ENCODE measurements at regions not wholly inside any gene's neighbourhood (a gene's known extent, or its start where the extent isn't known, plus 50 kb on each side); places are given as distances from the start of the nearest gene placed in this dataset.
"Not testable (repeated sequence)": the region's sequence is repeated elsewhere in the genome, so short reads cannot be mapped to it uniquely, and the experiment has no call there.

GRCh38 chr2:47295131-47295980 is 73.8 kb upstream of the EPCAM start:
- no peak for DNase-seq

- DNase-seq: no peak
These were observed 75.1 kb upstream of the EPCAM start for GRCh38 chr2:47293976-47294375.

DNA sequence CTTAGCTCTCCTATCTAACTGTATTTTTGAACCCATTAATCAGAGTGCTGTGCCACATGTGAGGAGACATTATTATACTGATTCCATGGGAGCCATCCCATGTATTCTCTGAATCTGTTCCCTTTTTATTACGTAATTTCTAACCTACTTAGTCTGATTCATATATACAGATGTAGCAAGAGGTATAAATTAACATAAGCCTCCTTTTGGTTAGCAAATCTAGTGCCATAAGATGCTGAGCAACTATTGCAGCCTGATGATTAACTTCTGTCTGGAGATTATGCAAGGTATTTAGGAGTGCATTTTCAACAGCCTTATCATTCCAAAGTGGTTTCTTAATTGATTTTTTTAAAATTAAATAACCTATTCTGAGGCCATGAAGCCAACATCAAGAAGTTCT is 80.2 kb upstream of the EPCAM start:
- no peak for DNase-seq

GRCh38 chr2:47283659-47284058 is 85.5 kb upstream of the EPCAM start:
- DNase-seq: no peak

DNA sequence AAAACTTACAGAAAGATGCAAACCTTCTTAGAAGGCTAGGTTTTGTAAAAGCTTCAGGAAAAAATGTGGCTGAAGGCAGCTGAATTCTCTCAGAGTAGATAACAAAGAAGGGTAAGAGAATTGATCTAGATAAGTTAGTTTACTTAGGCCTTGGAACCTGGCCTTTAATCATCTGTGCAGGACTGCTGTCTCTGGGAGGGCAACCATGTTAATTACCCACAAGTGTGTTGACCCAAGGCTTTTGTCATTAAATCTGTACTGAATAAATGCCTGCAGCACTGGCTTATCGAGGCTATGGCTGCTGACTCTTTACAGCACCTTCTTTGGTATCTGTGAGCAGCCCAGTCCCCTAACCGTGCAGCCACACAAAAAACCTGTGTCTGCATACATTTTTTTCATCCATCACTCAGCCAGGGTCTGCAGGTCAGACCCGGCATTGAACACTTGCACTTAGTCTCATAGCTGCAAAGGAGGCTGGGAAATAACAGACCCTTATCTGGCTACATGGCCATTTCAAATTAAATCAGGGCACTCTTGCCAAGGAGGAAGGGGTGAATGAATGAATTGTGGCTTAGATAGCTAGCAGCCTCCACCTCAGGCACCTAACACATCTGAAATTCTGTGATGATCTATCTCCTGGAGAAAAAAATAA is 86.4 kb upstream of the EPCAM start:
- DNase-seq: no peak

DNA sequence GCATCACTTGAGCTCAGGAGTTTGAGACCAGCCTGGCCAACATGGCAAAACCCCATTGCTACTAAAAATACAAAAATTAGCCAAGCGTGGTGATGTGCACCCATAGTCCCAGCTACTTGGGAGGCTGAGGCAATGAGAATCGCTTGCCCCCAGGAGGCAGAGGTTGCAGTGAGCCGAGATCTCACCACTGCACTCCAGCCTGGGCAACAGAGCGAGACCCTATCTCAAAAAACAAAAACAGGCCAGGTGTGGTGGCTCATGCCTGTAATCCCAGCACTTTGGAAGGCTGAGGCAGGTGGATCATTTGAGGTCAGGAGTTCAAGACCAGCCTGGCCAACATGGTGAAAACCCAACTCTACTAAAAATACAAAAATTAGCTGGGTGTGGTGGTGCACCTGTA is 89.6 kb upstream of the EPCAM start:
- not testable (repeated sequence) for DNase-seq

GRCh38 chr2:47277987-47278386 is 91.1 kb upstream of the EPCAM start:
- DNase-seq: no peak

GRCh38 chr2:47277187-47277586 is 91.9 kb upstream of the EPCAM start:
- no peak for DNase-seq

GRCh38 chr2:47276061-47276460 is 93.0 kb upstream of the EPCAM start:
- DNase-seq: no peak

- DNase-seq: no peak
These were observed 94.9 kb upstream of the EPCAM start for GRCh38 chr2:47274054-47274782.

DNA sequence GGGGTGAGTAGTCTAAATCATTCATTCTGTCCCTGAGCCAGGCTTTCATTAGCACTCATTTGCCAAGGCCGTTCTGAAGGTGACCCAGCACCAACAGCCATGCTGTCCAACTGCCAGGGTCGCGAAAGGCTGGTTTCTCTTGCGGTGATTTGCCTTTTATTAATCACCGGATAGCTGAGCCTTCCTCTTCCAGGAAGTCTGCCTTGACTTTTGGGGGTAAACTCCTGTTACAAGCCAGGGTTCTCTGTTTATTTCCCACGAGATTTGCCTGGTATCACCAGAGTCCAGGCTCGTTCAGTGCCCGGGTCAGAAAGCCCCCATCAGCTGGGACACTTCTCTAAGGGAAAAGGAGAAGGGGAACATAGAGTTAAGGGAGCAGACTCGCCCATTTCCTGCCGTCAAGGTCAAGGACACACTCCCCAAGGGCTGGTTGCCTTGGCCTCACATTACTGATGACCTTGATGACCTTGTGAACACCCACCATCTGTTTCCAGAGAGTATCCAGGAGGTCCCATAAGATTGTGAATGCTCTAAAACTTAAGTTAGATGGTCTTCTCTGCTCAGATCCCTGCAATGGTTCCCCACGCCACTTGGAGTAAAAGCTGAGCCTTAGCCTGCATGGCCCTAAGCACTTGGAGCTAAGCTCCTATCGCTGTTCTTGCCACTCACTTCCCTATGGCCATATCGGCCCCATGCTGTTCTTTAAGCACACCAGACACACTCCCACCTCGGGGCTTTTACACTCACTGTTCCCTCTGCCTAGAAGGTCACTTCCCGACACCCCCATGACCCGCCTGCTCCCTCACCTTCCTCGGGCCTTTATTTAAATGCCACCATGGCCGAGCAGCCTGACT is 96.0 kb upstream of the EPCAM start:
- no peak for DNase-seq

DNA sequence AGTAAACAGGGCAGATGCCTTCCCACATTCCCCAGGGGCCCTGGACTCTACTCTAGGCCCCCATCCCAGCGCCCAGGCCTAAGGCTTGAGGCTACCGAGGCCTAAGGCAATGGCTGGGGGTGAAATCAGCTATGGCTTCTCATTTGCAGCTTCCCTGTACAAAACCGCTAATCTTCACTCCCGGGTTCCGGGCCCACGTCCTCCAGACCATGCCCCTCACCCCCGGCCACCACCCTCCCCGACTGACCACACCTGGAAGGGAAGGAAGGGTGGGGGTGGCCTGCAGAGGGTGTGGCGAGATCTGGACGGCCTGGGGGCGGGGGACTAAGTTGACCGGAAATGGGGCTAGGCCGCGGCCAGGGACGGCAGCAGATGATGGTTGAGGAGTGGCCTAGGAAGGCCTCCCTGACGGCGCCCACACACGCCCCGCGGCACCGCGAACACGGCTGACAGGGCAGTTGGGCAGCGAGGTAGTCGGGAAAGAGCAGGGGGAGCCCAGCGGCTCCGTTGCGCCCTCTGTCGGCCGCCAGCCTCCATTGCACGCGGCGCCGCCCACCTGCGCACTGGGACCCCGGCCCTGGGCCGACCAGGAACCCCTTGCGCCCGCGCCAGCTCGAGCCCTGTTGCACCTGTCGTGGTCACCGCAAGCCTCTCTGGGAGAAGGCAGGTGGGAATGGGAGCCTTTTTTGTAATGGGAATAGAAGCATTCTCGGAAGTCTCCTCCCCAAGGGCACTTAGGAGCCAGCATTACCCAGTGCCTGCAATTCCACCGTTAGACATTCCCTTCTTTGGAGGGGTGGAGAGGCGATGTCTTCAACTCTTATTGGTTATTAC is 95.9 kb upstream of the CALM2 start:
- peak; percentile 14 to 49 (median 24) for DNase-seq

GRCh38 chr2:47271054-47272000 is 95.0 kb upstream of the CALM2 start:
- no peak for DNase-seq

DNA sequence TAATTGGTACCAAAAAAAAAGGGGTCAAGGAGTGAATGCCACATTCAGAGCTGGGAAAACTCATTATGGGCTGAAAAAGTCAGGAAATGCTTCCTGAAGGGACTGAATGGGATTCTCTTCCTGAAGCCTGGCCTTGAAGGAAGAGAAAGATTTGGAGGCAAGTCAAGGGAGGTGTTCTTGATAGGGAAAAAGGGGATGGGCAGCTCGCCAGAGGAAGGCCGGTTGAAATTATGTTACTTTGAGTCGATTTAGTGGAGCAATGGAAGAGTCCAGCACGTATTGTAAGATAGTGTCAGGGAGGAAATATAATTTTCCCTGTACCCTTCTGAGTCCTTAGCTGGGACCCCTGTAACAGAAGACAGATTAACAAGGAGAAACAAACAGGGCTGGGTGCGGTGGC is 94.1 kb upstream of the CALM2 start:
- no peak for DNase-seq

DNA sequence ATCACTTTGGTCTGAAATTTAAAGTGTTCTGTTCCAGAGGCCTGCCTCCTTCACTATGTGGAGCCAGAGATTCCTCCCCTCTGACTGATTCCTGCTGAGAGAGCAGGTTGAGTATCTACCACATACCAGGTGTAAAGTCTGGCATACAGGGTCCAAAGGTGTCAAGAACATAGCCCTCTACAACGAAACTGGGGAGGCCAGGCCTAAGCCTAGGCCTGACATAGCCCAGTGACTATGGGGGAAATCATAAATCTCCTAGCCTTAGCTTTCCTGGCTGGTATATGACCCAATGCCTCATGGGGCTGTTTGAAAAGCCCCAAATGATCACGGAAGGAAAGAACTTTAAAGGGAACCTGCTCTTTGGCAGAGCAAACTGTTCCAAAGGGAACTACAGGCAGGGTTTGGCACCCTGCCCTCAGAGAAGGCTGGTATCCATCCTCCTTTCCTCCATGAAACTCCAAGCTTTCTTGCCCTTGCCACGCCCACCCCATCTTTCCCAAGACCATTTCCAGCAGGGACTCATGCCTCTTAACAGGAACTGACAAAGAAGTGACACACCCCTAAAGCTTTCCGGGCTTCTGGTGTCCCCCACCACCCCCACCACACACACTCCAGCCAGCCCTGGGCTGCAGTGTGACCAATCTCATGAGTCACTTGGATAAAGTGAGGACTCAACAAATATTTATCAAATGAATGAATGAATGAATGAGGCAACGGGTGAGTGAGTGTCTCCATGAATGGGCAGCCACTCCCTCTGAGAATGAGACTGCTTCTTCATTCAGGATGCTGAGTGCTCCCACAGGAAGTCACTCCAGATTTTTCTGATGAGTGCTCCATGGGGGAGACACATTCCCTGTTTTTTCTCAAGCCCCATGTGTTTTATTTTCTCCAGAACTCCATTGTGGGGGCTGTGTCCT is 93.3 kb upstream of the CALM2 start:
- DNase-seq: no peak

DNA sequence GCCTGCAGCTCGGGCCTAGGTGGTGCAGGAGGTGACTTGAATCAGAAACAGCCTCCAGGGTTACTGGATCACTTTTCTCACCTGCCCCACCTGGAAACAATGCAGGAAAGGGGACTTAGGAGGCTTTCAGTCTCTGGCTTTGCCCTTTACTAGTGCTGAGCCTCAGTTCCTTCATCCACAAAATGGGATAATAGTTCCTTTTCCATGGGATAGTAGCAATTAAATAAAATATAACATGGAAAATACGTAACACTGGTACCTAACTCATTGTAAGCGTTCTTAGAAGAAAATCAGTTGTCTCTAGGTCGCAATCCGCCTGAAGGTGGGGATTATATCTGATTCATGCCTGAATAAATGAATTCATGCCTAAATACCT is 91.4 kb upstream of the CALM2 start:
- DNase-seq: no peak

GRCh38 chr2:47266939-47267710 is 90.8 kb upstream of the CALM2 start:
- DNase-seq: no peak

DNA sequence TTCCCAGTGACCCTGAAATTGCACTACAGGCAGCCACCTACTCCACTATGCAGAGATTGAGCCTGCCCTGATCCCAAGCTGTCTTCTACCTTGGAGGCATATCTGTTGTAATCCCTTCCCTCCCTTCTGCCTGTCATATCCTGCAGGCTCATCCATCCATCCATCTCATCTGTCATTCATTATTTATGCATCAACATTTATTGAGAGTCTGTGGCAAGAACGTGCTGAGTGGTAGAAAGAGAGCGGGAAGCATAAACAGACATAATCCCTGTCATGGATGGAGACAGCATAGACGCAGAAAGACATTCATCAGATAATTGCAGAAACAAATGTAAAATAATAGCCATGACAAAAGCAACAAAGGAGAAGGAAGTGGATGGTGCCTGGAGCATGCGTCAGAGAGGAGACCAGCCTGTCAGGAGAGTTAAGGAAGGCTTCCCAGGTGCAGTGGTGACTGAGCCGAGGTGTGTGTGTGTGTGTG is 89.5 kb upstream of the CALM2 start:
- DNase-seq: no peak

DNA sequence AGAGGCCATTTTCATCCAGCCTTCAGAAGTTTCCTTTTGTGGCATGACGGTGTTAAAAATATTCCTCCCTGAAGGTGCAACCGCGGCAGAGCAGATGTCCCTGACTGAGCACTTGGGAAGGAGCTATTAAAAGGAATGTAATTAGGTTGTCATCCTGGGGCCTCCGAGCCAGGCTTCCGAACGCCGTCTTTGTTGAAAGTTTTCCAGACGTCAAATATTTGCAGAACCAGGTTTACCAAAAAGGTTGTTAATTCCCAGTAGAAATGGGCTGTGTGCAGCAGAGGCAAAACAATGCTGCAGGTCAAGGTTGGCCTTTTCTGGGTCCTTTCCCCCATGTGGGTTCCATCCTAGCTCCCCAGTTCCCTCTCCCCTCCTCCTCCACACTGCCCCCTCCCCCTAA is 88.8 kb upstream of the CALM2 start:
- DNase-seq: no peak
